ENCODE measurements at regions not wholly inside any gene's neighbourhood (a gene's known extent, or its start where the extent isn't known, plus 50 kb on each side); places are given as distances from the start of the nearest gene placed in this dataset.

GRCh38 chr4:22903913-22904312, 211.2 kb downstream of the GBA3 start:
- no peak overlapping the region for H3K4me2 ChIP-seq (ENCODE audit: low read depth, low read length)
- H3K9me3 ChIP-seq (ENCODE audit: control insufficient read depth, insufficient read depth, low read length): no peaks in the 10 kb centered on the region
- H4K20me1 ChIP-seq (ENCODE audit: insufficient read depth, low read length): no peaks in the 10 kb centered on the region
- ATAC-seq (ENCODE audit: low read depth): no peak
- no peak overlapping the region for H2BK120ac ChIP-seq (ENCODE audit: low read depth, low read length)
- no TSS peak for BruUV-seq (replicated peaks)
- H3K4ac ChIP-seq (ENCODE audit: low read depth, low read length): no peak overlapping the region
- no peak overlapping the region for H2AFZ ChIP-seq (replicated peaks; ENCODE audit: low read length, poor library complexity)
- no peaks in the 10 kb centered on the region for H3K27me3 ChIP-seq (ENCODE audit: control insufficient read depth, insufficient read depth, low read length)
- H3K27ac ChIP-seq (ENCODE audit: insufficient read depth, low read length): no peak overlapping the region
- no peak for DNase-seq
- no peak overlapping the region for H3K18ac ChIP-seq (ENCODE audit: low read depth, low read length)
- no peak overlapping the region for H2AK9ac ChIP-seq (replicated peaks; ENCODE audit: low read depth, low read length, poor library complexity)
- WGBS, 2 experiments (ENCODE audit: extremely low coverage in 2 of 2, insufficient read length in 1 of 2): no CpG with 5 or more reads among the region's 3 CpGs
- dilution Hi-C loops (cut with HindIII; ENCODE audit: low sequenced_read_pairs, unreplicated experiment): no loop called here
- H4K91ac ChIP-seq (ENCODE audit: insufficient read depth, low read depth, low read length): no peak overlapping the region
- H4K8ac ChIP-seq (ENCODE audit: low read depth in 2 of 2, low read length in 2 of 2): no peak overlapping the region
- no peak overlapping the region for H3K23ac ChIP-seq (ENCODE audit: low read depth, low read length)
- no peak overlapping the region for H3K4me3 ChIP-seq (ENCODE audit: insufficient read depth, low read depth, low read length)
- ChIA-PET POLR2A (ENCODE audit: unreplicated experiment) (no interaction called here), CTCF (no interaction called here)
- no peaks in the 10 kb centered on the region for H3K9me1 ChIP-seq (ENCODE audit: insufficient read depth, low read length)
- no peaks in the 10 kb centered on the region for H3K36me3 ChIP-seq (ENCODE audit: control insufficient read depth, insufficient read depth, low read length)
- no peak overlapping the region for H3K14ac ChIP-seq (replicated peaks; ENCODE audit: low read depth, low read length)
- no peaks in the 10 kb centered on the region for H3K79me1 ChIP-seq (ENCODE audit: low read depth in 1 of 2, low read length in 2 of 2)
- no peak overlapping the region for H2AK5ac ChIP-seq (ENCODE audit: low read depth, low read length)
- intact Hi-C loops (cut with micrococcal nuclease): no loop called here
- H2BK15ac ChIP-seq (ENCODE audit: low read depth, low read length): no peak overlapping the region
- no peak overlapping the region for H3K56ac ChIP-seq (ENCODE audit: extremely low read depth, insufficient read depth, low read length)
- no peak overlapping the region for H2BK5ac ChIP-seq (ENCODE audit: low read depth, low read length, poor library complexity, severe bottlenecking)
- TF ChIP-seq MXI1 (IDR thresholded peaks at IDR 0.05; ENCODE audit: borderline replicate concordance, low read depth, low read length): no peak
- no peak for TF ChIP-seq RFX5 (IDR thresholded peaks at IDR 0.05; ENCODE audit: low read depth, low read length)
- no peak for TF ChIP-seq MAZ (IDR thresholded peaks at IDR 0.05; ENCODE audit: borderline replicate concordance, low read depth, low read length)
- TF ChIP-seq CHD1 (IDR thresholded peaks at IDR 0.05; ENCODE audit: low read depth, low read length): no peak
- no peak for TF ChIP-seq POLR2A (IDR thresholded peaks at IDR 0.05; ENCODE audit: low read depth, low read length)
- TF ChIP-seq CTCF (conservative IDR thresholded peaks at IDR 0.05; ENCODE audit: low read depth, low read length): no peak
- no peak for TF ChIP-seq USF2 (IDR thresholded peaks at IDR 0.05; ENCODE audit: low read depth, low read length)
- TF ChIP-seq NFE2L2 (IDR thresholded peaks at IDR 0.05; ENCODE audit: low read depth, low read length): no peak
- no peak for TF ChIP-seq BHLHE40 (IDR thresholded peaks at IDR 0.05; ENCODE audit: low read depth, low read length)
- TF ChIP-seq ELK1 (IDR thresholded peaks at IDR 0.05; ENCODE audit: borderline replicate concordance, low read depth, low read length): no peak
- no peak for TF ChIP-seq SMC3 (IDR thresholded peaks at IDR 0.05; ENCODE audit: low read depth, low read length)
- H3K9ac ChIP-seq (ENCODE audit: low read depth, low read length): no peak overlapping the region
- H3K4me1 ChIP-seq (ENCODE audit: control insufficient read depth, insufficient read depth, low read length): no peaks in the 10 kb centered on the region
- in situ Hi-C loops (cut with MboI; ENCODE audit: low sequenced_read_pairs): no loop called here
- no peak overlapping the region for H2BK20ac ChIP-seq (ENCODE audit: low read depth, low read length)
- H4K5ac ChIP-seq (ENCODE audit: low read depth, low read length): no peak overlapping the region
